ENCODE measurements at regions not wholly inside any gene's neighbourhood (a gene's known extent, or its start where the extent isn't known, plus 50 kb on each side); places are given as distances from the start of the nearest gene placed in this dataset.

DNA sequence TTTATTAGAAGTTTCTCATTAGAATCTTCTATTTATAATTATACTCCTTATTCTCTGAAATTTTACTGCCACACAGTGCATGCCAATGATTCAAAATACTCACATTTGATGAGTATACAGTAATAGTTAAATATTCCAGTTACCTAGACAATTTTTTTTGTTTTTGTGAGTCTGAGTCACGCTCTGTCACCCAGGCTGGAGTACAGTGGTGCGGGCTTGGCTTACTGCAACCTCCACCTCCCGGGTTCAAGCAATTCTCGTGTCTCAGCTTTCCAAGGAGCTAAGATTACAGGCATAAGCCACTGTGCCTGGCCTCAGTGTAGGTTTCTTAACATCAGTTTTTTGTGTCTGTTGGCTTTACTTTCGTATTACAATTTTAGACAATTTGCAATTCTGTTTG lies 87.1 kb downstream of the ZNF486 start:
- Mint-ChIP-seq H3K4me3 (no peak overlapping the region), H3K27ac (no peak overlapping the region), H3K9me3 (no peaks in the 10 kb centered on the region), H3K36me3 (no peaks in the 10 kb centered on the region), H3K4me1 (no peaks in the 10 kb centered on the region)
- ATAC-seq (no peak), DNase-seq (ENCODE audit: low spot score in 2 of 2) (no peak)

DNA sequence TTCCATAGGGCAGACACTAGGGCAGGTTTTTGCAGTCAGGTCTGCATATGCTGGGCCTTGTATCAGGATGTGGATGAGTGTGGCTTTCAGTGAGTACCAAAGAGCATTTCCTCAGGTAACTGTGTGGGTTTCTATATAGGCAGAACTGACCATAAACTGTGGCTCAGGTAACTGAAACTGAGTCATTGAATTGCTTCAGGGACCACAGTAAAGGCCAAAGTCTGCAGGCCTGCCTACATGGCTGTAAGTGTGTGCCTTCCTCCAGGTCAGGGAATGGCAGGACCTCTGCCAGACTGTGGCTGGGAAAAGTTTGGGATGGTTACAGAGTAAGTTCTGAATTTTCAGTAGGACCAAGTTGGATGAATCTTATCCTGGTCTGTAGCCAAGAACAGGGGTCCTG lies 85.6 kb downstream of the ZNF486 start:
- no peaks in the 10 kb centered on the region for H3K9me3 Mint-ChIP-seq
- no peak for ATAC-seq
- no peaks in the 10 kb centered on the region for H3K36me3 Mint-ChIP-seq
- H3K4me1 Mint-ChIP-seq, result no peaks in the 10 kb centered on the region
- no peak for DNase-seq (ENCODE audit: low spot score in 2 of 2)
- H3K4me3 Mint-ChIP-seq, result no peak overlapping the region
- H3K27ac Mint-ChIP-seq, result no peak overlapping the region

- ATAC-seq, result no peak
- H3K9me3 Mint-ChIP-seq, result no peaks in the 10 kb centered on the region
- no peak for DNase-seq (ENCODE audit: low spot score in 2 of 2)
- H3K4me1 Mint-ChIP-seq, result no peaks in the 10 kb centered on the region
- H3K27ac Mint-ChIP-seq, result no peak overlapping the region
- H3K36me3 Mint-ChIP-seq, result no peaks in the 10 kb centered on the region
- no peak overlapping the region for H3K4me3 Mint-ChIP-seq
These were observed 83.6 kb downstream of the ZNF486 start for GRCh38 chr19:20250627-20251026.

- ATAC-seq, result no peak
- H3K27ac Mint-ChIP-seq, result no peak overlapping the region
- H3K36me3 Mint-ChIP-seq, result no peaks in the 10 kb centered on the region
- H3K9me3 Mint-ChIP-seq, result no peaks in the 10 kb centered on the region
- H3K4me3 Mint-ChIP-seq, result no peak overlapping the region
- DNase-seq (ENCODE audit: low spot score in 2 of 2), result no peak
- H3K4me1 Mint-ChIP-seq, result no peaks in the 10 kb centered on the region
These were observed 83.1 kb downstream of the ZNF486 start for GRCh38 chr19:20250121-20250520.

All from stimulated activated effector memory CD8-positive, alpha-beta T cell treated with anti-CD3 and anti-CD28 coated beads, Interleukin-12 subunit alpha, Interleukin-12 subunit beta, amount 100 ng/mL, for 72 hours (primary cell).